Activated T-helper 17 cell treated with anti-CD3 and anti-CD28 coated beads, Interleukin-2, amount 50 U/mL, for 72 hours (primary cell): ENCODE measurements at regions not wholly inside any gene's neighbourhood (a gene's known extent, or its start where the extent isn't known, plus 50 kb on each side); places are given as distances from the start of the nearest gene placed in this dataset.

Experiments used
- ATAC-seq: fragments of 150-1000 bp; cut with Tn5 transposase; replicated peaks from 2 replicates; pipeline ENCODE4 v1.10.0; 2021; ENCODE audit warnings: mild to moderate bottlenecking, moderate library complexity
- H3K27ac Mint-ChIP-seq: one replicate; pipeline ENCODE4 v1.8.0; 2022; ENCODE audit warnings: mixed read lengths
- H3K27me3 Mint-ChIP-seq: one replicate; pipeline ENCODE4 v1.8.0; 2022; ENCODE audit warnings: mixed read lengths
- H3K36me3 Mint-ChIP-seq: one replicate; pipeline ENCODE4 v1.8.0; 2022; ENCODE audit warnings: low read depth, mild to moderate bottlenecking, mixed read lengths
- H3K4me1 Mint-ChIP-seq: one replicate; pipeline ENCODE4 v1.8.0; 2022; ENCODE audit warnings: mixed read lengths
- H3K4me3 Mint-ChIP-seq: one replicate; pipeline ENCODE4 v1.8.0; 2022; ENCODE audit warnings: mild to moderate bottlenecking, mixed read lengths
- H3K9me3 Mint-ChIP-seq: one replicate; pipeline ENCODE4 v1.8.0; 2022; ENCODE audit warnings: mixed read lengths

DNA sequence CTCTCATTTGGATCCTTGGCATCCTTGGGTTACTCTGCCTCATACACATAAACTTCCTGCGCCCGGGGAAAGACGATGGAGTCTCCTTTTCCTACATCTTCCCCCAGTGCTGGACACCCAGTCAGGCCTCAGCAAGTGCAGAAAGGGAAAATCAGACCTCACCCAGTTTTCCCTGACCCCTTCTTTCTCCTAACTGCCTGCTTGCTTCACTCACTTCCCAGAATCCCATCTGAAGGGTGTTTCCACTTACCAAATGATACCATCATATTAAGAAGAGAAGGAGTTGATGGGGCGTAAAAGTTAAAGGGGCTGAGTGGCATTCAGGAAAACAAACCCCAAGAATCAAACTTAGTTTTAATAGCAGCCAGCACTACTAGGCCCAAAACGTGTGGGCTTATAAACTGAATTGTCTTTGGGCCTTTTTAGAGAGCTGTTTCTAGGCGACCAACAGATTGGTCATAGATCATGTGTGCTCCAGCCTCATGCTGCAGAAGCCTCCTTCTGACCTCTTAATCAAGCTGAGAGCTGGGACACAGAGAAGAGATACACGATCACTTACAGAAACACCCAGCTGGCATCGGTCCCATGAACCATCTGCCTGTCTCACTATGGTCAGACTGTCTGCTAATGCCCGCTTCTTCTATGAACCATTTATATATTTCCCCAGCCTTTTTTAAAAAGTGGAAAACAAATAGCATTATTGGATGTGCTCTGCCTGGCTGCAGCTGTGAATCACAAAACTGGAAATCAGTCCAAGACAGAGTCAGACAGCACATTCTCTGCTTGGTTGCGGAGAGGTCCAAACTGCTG lies 165.7 kb upstream of the SLC14A2 start:
- Mint-ChIP-seq H3K27ac (no peak overlapping the region), H3K4me1 (no peaks in the 10 kb centered on the region), H3K36me3 (no peaks in the 10 kb centered on the region), H3K4me3 (no peak overlapping the region), H3K9me3 (no peaks in the 10 kb centered on the region), H3K27me3 (no peaks in the 10 kb centered on the region)
- ATAC-seq: no peak

DNA sequence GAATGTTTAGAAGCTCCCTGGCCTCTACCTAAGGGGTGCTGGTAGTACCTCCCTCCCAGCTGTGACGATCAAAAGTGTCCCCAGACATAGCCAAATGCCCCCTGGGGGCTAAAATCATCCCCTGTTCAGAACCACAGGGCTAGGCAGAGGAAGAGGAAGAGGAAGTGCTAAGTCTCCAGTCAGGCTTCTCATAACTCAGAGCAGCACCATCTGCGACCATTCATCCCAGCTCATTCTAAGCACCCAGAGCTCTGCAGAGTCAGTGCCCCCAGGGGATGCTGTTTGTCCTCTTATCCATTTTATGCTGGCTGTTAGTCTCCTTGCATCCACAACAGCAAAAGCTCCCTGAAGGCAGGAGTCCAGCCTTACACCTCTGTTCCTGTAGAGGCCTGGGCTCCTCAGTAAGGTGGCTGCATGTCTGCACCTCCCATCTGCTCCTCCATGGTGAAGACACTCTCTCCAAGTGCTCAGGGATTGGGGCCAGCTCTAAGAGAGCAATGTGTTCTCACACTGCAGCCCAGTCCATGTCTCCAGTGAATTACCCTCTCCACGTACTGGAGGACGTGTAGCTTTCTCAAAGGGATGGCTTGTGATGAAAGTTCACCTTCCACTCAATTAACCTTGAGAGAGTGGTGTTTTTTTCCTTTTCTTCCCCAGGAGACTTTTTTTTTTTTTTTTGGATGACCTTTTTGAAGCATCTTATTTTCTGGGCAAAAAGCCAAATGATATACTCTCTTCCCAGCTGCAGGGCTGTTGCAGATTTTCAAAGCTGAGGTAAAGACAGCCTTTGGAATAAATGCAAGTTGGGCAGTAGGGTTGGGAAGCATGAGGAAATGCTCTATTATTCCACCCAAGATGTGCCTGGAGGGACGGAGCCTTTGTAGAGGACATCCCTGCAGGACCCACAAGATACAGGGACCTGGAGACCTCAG lies 158.9 kb upstream of the SLC14A2 start:
- no peak for ATAC-seq
- H3K4me1 Mint-ChIP-seq: no peaks in the 10 kb centered on the region
- H3K27me3 Mint-ChIP-seq: peaks cover 5% of the 10 kb centered on the region
- H3K27ac Mint-ChIP-seq: no peak overlapping the region
- no peaks in the 10 kb centered on the region for H3K36me3 Mint-ChIP-seq
- H3K9me3 Mint-ChIP-seq: no peaks in the 10 kb centered on the region
- no peak overlapping the region for H3K4me3 Mint-ChIP-seq

GRCh38 chr18:45458033-45458432 lies 157.2 kb upstream of the SLC14A2 start:
- Mint-ChIP-seq H3K27me3 (peaks cover 5% of the 10 kb centered on the region), H3K9me3 (no peaks in the 10 kb centered on the region), H3K4me1 (no peaks in the 10 kb centered on the region), H3K27ac (no peak overlapping the region), H3K4me3 (no peak overlapping the region), H3K36me3 (no peaks in the 10 kb centered on the region)
- ATAC-seq: no peak

DNA sequence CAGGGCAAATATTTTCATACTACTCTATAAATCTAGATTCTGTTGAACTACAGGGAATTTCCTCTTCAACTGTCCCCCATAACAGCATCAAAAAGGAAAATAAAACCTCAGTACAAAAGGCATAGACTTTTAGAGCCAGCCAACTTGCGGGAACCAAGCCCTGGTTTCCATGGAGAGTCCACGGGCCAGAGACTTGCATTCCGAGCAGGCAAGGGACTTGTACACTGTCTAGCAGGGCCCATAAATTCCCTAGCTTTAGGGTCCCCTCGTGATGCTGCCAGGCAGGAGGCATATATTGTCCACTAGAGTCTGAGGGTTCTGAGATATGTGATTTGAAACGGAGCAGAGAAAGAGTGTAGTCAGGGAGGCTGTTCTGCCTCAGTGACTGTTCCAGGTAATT lies 153.1 kb upstream of the SLC14A2 start:
- H3K27me3 Mint-ChIP-seq: peaks cover 9% of the 10 kb centered on the region
- no peak for ATAC-seq
- H3K27ac Mint-ChIP-seq: no peak overlapping the region
- H3K4me3 Mint-ChIP-seq: no peak overlapping the region
- no peaks in the 10 kb centered on the region for H3K4me1 Mint-ChIP-seq
- no peaks in the 10 kb centered on the region for H3K36me3 Mint-ChIP-seq
- H3K9me3 Mint-ChIP-seq: no peaks in the 10 kb centered on the region

DNA sequence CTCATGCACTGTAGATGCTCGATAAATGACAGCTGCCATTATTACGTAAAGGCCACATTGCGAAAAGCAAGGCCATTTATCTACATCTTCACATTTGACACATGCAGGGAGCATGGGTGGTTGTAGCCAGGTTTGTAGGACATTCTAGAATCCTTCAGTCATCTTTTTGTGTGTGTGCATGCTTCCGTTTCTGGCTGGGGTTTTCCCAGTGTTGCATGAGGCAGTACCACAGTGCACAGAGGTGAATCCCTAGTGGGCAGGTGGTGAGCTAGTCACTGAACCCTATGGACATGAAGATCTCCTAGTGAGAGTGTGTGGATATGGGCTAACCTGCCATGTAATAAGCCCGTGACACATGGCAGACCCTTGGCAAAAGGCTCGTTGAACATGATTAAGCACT lies 151.8 kb upstream of the SLC14A2 start:
- H3K27ac Mint-ChIP-seq: no peak overlapping the region
- no peaks in the 10 kb centered on the region for H3K4me1 Mint-ChIP-seq
- no peaks in the 10 kb centered on the region for H3K36me3 Mint-ChIP-seq
- H3K27me3 Mint-ChIP-seq: peaks cover 4% of the 10 kb centered on the region
- ATAC-seq: no peak
- H3K4me3 Mint-ChIP-seq: no peak overlapping the region
- no peaks in the 10 kb centered on the region for H3K9me3 Mint-ChIP-seq

DNA sequence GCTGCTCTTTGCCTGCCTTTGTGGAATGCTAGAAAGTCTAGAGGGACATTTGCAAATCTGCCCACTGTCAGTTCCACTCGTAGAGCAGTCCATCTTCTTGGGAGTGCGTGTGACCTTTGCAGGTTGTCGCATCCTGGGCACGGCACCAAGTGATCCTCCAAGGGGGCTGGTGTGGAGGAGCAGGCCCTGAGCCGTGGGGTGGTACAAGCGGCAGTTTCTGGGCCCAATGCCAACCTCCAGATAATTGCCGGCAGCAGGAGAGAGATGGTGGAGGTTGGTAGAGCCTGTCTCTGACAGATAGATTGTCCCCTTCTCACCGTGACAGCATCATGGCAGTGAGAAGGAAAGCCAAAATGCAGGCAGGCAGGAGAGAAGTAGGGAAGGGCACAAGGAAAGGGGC lies 150.7 kb upstream of the SLC14A2 start:
- Mint-ChIP-seq H3K27me3 (peaks cover 4% of the 10 kb centered on the region), H3K9me3 (no peaks in the 10 kb centered on the region), H3K4me1 (no peaks in the 10 kb centered on the region), H3K4me3 (no peak overlapping the region), H3K27ac (no peak overlapping the region), H3K36me3 (no peaks in the 10 kb centered on the region)
- no peak for ATAC-seq

GRCh38 chr18:45467293-45467692 lies 148.0 kb upstream of the SLC14A2 start:
- Mint-ChIP-seq H3K4me3 (no peak overlapping the region), H3K27ac (no peak overlapping the region), H3K9me3 (no peaks in the 10 kb centered on the region), H3K4me1 (no peaks in the 10 kb centered on the region), H3K27me3 (peaks cover 4% of the 10 kb centered on the region), H3K36me3 (no peaks in the 10 kb centered on the region)
- ATAC-seq: no peak

DNA sequence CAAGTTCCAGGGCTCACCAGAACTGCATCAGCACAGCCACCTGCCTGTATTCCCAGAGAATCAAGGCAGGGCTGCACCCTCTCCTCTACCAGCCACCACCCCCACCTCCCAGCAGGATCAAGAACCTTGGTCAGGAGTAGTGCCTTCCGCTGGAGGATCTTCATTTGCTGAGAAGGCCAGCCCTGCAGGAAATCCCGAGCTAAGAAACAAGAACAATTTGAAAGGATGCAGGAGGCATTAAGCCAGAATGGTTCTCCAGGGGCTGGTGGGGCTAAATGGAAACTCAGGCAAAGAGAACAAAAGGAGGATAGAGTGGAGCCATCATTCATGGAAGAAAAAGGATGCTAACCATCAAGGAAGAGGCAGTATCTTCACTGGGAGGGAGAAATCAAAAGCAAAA lies 147.3 kb upstream of the SLC14A2 start:
- Mint-ChIP-seq H3K27me3 (peaks cover 4% of the 10 kb centered on the region), H3K27ac (no peak overlapping the region), H3K36me3 (no peaks in the 10 kb centered on the region), H3K4me1 (no peaks in the 10 kb centered on the region), H3K4me3 (no peak overlapping the region), H3K9me3 (no peaks in the 10 kb centered on the region)
- ATAC-seq: no peak

DNA sequence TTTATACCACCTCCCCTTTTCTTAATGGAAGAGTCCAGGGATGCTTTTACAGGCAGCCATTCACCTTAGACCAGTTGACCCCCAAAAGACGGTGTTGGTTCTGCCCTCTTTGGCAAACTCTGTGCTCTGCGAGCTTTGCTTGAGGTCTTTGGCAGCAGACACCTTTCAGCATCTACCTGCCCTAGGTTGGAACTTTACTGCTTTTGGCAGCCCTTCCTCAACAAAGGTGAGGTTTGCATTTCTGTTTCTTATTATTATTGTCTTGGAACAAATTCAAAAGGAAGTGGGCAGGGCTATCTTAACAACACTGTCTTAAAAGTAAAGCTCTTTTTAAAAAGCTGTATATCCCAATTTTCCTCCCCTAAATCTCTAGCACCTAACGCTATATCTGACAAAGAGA lies 136.4 kb upstream of the SLC14A2 start:
- Mint-ChIP-seq H3K27ac (no peak overlapping the region), H3K9me3 (no peaks in the 10 kb centered on the region), H3K4me1 (no peaks in the 10 kb centered on the region), H3K4me3 (no peak overlapping the region), H3K27me3 (peaks cover 25% of the 10 kb centered on the region), H3K36me3 (no peaks in the 10 kb centered on the region)
- ATAC-seq: no peak

DNA sequence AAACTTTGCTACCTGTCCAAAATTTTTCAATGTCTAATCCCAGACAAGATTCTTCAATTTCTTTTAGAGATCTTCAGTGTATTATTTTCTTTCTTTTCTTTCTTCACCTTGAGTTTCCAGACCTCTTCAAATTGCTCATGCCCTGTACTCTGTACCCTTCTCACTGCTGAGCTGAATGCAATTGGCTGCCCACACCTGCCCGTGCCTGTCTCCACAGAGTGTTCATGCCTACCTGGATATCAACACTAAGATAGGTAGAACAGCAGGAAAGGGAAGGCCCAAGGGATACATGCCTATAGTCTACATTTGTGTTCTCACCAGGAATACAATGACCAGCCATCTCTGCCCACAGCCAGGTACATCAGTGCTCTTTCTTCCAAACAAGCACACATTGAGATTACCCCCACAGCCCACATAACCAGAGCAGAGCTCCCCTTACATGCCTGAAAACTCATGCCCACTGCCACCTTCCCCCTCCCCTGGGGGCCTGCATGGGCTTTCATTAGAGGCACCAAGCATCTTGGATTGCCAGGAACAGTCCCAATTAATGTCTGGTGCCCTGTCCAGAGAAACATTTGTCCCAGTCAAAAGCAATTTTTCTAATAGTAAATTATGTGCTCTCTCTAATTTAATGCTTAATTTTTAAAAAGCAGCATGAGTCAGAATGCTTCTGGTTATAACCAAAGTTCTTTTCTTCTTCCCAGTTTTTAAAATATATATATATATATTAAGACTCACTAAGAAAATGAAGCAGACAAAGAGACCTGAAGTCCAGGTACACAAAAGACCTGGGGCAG lies 134.9 kb upstream of the SLC14A2 start:
- H3K36me3 Mint-ChIP-seq: no peaks in the 10 kb centered on the region
- ATAC-seq: no peak
- no peaks in the 10 kb centered on the region for H3K9me3 Mint-ChIP-seq
- H3K4me1 Mint-ChIP-seq: no peaks in the 10 kb centered on the region
- H3K4me3 Mint-ChIP-seq: no peak overlapping the region
- H3K27me3 Mint-ChIP-seq: peaks cover 25% of the 10 kb centered on the region
- H3K27ac Mint-ChIP-seq: no peak overlapping the region

DNA sequence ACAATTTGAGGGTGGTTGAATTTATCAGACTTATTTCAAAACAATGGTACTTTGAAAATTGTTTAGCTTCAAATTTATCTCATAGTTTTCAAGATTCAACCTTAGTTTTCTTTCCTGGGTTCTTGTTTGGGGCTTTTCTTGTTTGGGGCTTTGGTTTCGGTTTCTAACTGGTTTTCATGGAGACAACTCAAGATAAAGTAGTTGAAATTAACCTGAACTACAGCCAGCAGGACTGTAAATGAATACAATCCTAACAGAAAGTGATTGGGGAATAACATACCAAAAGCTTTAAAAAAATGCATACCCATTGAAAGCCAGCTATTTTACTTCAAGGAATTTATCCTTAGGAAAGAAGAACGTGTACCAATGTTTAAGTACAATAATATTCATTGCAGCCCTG lies 133.5 kb upstream of the SLC14A2 start:
- no peak overlapping the region for H3K27ac Mint-ChIP-seq
- no peaks in the 10 kb centered on the region for H3K36me3 Mint-ChIP-seq
- peaks cover 18% of the 10 kb centered on the region for H3K27me3 Mint-ChIP-seq
- H3K9me3 Mint-ChIP-seq: no peaks in the 10 kb centered on the region
- no peak for ATAC-seq
- H3K4me3 Mint-ChIP-seq: no peak overlapping the region
- no peaks in the 10 kb centered on the region for H3K4me1 Mint-ChIP-seq

DNA sequence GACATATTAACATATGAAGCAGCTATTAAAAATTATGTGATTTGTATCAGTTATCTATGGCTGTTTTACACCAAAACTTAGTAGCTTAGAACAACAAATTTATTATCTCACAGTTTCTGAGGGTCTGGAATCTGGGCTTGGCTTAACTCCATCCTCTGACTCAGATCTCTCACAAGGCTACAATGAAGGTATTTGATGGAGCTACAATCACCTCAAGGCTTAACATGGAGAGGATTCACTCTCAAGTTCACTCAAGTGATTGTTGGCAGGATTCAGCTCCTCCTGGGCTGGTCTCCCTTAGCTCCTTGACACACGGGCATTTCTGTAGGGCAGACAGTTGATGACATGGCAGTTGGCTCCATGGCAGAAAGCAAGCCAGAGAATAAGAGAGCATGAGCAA lies 133.0 kb upstream of the SLC14A2 start:
- no peak for ATAC-seq
- Mint-ChIP-seq H3K4me1 (no peaks in the 10 kb centered on the region), H3K36me3 (no peaks in the 10 kb centered on the region), H3K9me3 (no peaks in the 10 kb centered on the region), H3K27me3 (peaks cover 15% of the 10 kb centered on the region), H3K4me3 (no peak overlapping the region), H3K27ac (no peak overlapping the region)

DNA sequence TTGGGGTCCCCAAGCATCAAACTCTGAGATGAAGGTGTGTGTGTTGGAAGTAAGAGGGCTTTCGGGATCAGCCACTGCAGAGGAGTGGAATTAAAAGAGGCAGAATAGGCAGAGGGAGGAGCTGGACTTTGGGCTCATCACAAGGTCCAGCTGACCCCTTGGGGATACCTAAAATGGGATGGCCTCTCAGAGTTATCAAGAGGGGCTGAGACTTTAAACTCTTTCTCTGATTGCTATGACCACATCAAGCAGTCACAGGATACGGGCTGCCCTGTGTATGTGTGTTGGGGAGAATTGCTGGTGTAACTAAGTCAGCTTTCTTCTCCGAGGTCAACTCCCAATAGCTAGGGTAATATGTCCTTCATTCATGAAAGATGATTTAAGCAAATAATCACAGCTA lies 127.7 kb upstream of the SLC14A2 start:
- Mint-ChIP-seq H3K4me1 (no peaks in the 10 kb centered on the region), H3K27me3 (peaks cover 4% of the 10 kb centered on the region), H3K9me3 (no peaks in the 10 kb centered on the region), H3K27ac (no peak overlapping the region), H3K4me3 (no peak overlapping the region), H3K36me3 (no peaks in the 10 kb centered on the region)
- no peak for ATAC-seq

DNA sequence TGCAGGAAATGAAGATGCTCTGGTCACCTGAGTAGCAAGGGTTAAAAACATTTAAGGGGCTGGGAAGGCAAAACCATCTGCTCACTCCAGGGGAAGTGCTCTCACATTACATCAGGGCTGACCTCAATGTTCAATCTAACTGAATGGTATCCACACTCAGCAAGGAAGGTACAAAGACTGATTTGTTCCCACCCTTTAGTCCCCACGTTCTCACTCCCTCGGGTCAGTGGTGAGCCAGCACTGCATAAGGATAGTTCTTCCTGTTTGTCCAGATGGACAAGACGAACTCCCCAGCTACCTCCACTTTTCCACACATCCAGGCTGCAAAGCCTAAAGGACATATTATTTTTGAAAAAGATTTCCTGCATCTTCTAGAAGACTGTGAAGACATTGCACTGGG lies 126.6 kb upstream of the SLC14A2 start:
- H3K4me1 Mint-ChIP-seq: no peaks in the 10 kb centered on the region
- no peaks in the 10 kb centered on the region for H3K9me3 Mint-ChIP-seq
- H3K27me3 Mint-ChIP-seq: peaks cover 4% of the 10 kb centered on the region
- no peak overlapping the region for H3K27ac Mint-ChIP-seq
- no peak for ATAC-seq
- H3K4me3 Mint-ChIP-seq: no peak overlapping the region
- H3K36me3 Mint-ChIP-seq: no peaks in the 10 kb centered on the region
